ENCODE measurements at regions not wholly inside any gene's neighbourhood (a gene's known extent, or its start where the extent isn't known, plus 50 kb on each side); places are given as distances from the start of the nearest gene placed in this dataset.

- no peak overlapping the region for H3K4me3 ChIP-seq (ENCODE audit: insufficient read depth, low read depth, low read length)
- Mint-ChIP-seq H3K9me3 (ENCODE audit: unreplicated experiment) (no peaks in the 10 kb centered on the region), H3K36me3 (ENCODE audit: low read depth, unreplicated experiment) (no peaks in the 10 kb centered on the region), H3K4me3 (ENCODE audit: unreplicated experiment) (no peak overlapping the region), H3K27ac (ENCODE audit: unreplicated experiment) (no peak overlapping the region), H3K27me3 (ENCODE audit: low read depth, unreplicated experiment) (no peaks in the 10 kb centered on the region), H3K4me1 (ENCODE audit: low read depth, unreplicated experiment) (no peaks in the 10 kb centered on the region)
- DNase-seq (ENCODE audit: low read depth), result no peak
- H3K36me3 ChIP-seq (ENCODE audit: insufficient read depth, low read length), result no peaks in the 10 kb centered on the region
- no peak for FAIRE-seq
- no peaks in the 10 kb centered on the region for H3K4me1 ChIP-seq (ENCODE audit: insufficient read depth, low read length)
- H4K20me1 ChIP-seq (ENCODE audit: insufficient read depth, low read length), result no peaks in the 10 kb centered on the region
- H3K9me3 ChIP-seq (ENCODE audit: insufficient read depth, low read depth, low read length), result no peaks in the 10 kb centered on the region
- H3K9ac ChIP-seq (ENCODE audit: low read length), result no peak overlapping the region
- no peak for TF ChIP-seq CTCF (IDR thresholded peaks at IDR 0.05; ENCODE audit: insufficient read depth, low read depth, low read length)
- TF ChIP-seq EZH2 (IDR thresholded peaks at IDR 0.05; ENCODE audit: insufficient read depth, low read length), result no peak
- no peak overlapping the region for H3K27ac ChIP-seq (ENCODE audit: low read depth, low read length)
- no peaks in the 10 kb centered on the region for H3K27me3 ChIP-seq (ENCODE audit: insufficient read depth, low read length)
- no peak overlapping the region for H3K4me2 ChIP-seq (ENCODE audit: low read length)
- no peak overlapping the region for H2AFZ ChIP-seq (ENCODE audit: low read depth, low read length)
- no peaks in the 10 kb centered on the region for H3K79me2 ChIP-seq (ENCODE audit: insufficient read depth, low read length)
Observed at GRCh38 chr5:100722657-100723056, 180.4 kb downstream of the ST8SIA4 start.

- H3K27ac ChIP-seq (ENCODE audit: low read depth, low read length), result no peak overlapping the region
- Mint-ChIP-seq H3K27ac (ENCODE audit: unreplicated experiment) (no peak overlapping the region), H3K4me3 (ENCODE audit: unreplicated experiment) (no peak overlapping the region), H3K36me3 (ENCODE audit: low read depth, unreplicated experiment) (no peaks in the 10 kb centered on the region), H3K27me3 (ENCODE audit: low read depth, unreplicated experiment) (no peaks in the 10 kb centered on the region), H3K4me1 (ENCODE audit: low read depth, unreplicated experiment) (no peaks in the 10 kb centered on the region), H3K9me3 (ENCODE audit: unreplicated experiment) (no peaks in the 10 kb centered on the region)
- no peaks in the 10 kb centered on the region for H3K79me2 ChIP-seq (ENCODE audit: insufficient read depth, low read length)
- H3K4me3 ChIP-seq (ENCODE audit: insufficient read depth, low read depth, low read length), result no peak overlapping the region
- DNase-seq (ENCODE audit: low read depth) (no peak), FAIRE-seq (no peak)
- H3K4me2 ChIP-seq (ENCODE audit: low read length), result no peak overlapping the region
- TF ChIP-seq CTCF (IDR thresholded peaks at IDR 0.05; ENCODE audit: insufficient read depth, low read depth, low read length) (no peak), EZH2 (IDR thresholded peaks at IDR 0.05; ENCODE audit: insufficient read depth, low read length) (no peak)
- H3K9me3 ChIP-seq (ENCODE audit: insufficient read depth, low read depth, low read length), result no peaks in the 10 kb centered on the region
- H3K36me3 ChIP-seq (ENCODE audit: insufficient read depth, low read length), result no peaks in the 10 kb centered on the region
- H3K9ac ChIP-seq (ENCODE audit: low read length), result no peak overlapping the region
- no peaks in the 10 kb centered on the region for H3K27me3 ChIP-seq (ENCODE audit: insufficient read depth, low read length)
- H4K20me1 ChIP-seq (ENCODE audit: insufficient read depth, low read length), result no peaks in the 10 kb centered on the region
- no peak overlapping the region for H2AFZ ChIP-seq (ENCODE audit: low read depth, low read length)
- H3K4me1 ChIP-seq (ENCODE audit: insufficient read depth, low read length), result no peaks in the 10 kb centered on the region
Observed at GRCh38 chr5:100723229-100723628, 179.9 kb downstream of the ST8SIA4 start.

GRCh38 chr5:100726116-100726515, 177.0 kb downstream of the ST8SIA4 start:
- DNase-seq (ENCODE audit: low read depth) (no peak), FAIRE-seq (no peak)
- TF ChIP-seq CTCF (IDR thresholded peaks at IDR 0.05; ENCODE audit: insufficient read depth, low read depth, low read length) (no peak), EZH2 (IDR thresholded peaks at IDR 0.05; ENCODE audit: insufficient read depth, low read length) (no peak)
- Mint-ChIP-seq H3K4me3 (ENCODE audit: unreplicated experiment) (no peak overlapping the region), H3K36me3 (ENCODE audit: low read depth, unreplicated experiment) (no peaks in the 10 kb centered on the region), H3K27ac (ENCODE audit: unreplicated experiment) (no peak overlapping the region), H3K9me3 (ENCODE audit: unreplicated experiment) (no peaks in the 10 kb centered on the region), H3K27me3 (ENCODE audit: low read depth, unreplicated experiment) (no peaks in the 10 kb centered on the region), H3K4me1 (ENCODE audit: low read depth, unreplicated experiment) (no peaks in the 10 kb centered on the region)
- Histone ChIP-seq H3K79me2 (ENCODE audit: insufficient read depth, low read length) (no peaks in the 10 kb centered on the region), H3K4me1 (ENCODE audit: insufficient read depth, low read length) (no peaks in the 10 kb centered on the region), H3K9ac (ENCODE audit: low read length) (no peak overlapping the region), H3K9me3 (ENCODE audit: insufficient read depth, low read depth, low read length) (no peaks in the 10 kb centered on the region), H3K27ac (ENCODE audit: low read depth, low read length) (no peak overlapping the region), H3K27me3 (ENCODE audit: insufficient read depth, low read length) (no peaks in the 10 kb centered on the region), H3K4me3 (ENCODE audit: insufficient read depth, low read depth, low read length) (no peak overlapping the region), H2AFZ (ENCODE audit: low read depth, low read length) (no peak overlapping the region), H4K20me1 (ENCODE audit: insufficient read depth, low read length) (no peaks in the 10 kb centered on the region), H3K36me3 (ENCODE audit: insufficient read depth, low read length) (no peaks in the 10 kb centered on the region), H3K4me2 (ENCODE audit: low read length) (no peak overlapping the region)
